ENCODE measurements at regions not wholly inside any gene's neighbourhood (a gene's known extent, or its start where the extent isn't known, plus 50 kb on each side); places are given as distances from the start of the nearest gene placed in this dataset.

DNA sequence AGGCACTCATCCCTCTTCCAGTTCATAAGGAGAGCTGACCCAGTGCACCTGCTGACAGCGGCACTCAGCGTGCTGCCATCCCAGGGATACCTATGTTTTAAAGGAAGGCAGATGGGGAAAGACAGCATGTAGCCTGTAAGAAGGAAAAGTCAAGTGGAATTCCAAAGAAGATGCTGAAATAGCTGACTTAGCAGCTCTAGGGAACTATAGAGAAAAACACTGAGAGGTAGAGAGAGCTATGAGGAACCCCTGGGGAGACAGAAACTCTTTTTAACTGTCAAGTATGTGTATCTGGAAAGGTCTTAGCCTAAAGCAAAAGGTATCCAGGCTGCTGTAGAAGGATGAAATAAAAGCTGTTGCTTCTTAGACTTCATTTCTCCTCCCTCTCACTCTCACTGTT is 113.4 kb upstream of the BCL6 start:
- TF ChIP-seq, protein P1, sequence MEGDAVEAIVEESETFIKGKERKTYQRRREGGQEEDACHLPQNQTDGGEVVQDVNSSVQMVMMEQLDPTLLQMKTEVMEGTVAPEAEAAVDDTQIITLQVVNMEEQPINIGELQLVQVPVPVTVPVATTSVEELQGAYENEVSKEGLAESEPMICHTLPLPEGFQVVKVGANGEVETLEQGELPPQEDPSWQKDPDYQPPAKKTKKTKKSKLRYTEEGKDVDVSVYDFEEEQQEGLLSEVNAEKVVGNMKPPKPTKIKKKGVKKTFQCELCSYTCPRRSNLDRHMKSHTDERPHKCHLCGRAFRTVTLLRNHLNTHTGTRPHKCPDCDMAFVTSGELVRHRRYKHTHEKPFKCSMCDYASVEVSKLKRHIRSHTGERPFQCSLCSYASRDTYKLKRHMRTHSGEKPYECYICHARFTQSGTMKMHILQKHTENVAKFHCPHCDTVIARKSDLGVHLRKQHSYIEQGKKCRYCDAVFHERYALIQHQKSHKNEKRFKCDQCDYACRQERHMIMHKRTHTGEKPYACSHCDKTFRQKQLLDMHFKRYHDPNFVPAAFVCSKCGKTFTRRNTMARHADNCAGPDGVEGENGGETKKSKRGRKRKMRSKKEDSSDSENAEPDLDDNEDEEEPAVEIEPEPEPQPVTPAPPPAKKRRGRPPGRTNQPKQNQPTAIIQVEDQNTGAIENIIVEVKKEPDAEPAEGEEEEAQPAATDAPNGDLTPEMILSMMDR (IDR thresholded peaks at IDR 0.05): no peak
- TF ChIP-seq POLR2A (IDR thresholded peaks at IDR 0.05) (no peak), EP300 (IDR thresholded peaks at IDR 0.05) (no peak)
